T-cell (primary cell): ENCODE measurements at regions not wholly inside any gene's neighbourhood (a gene's known extent, or its start where the extent isn't known, plus 50 kb on each side); places are given as distances from the start of the nearest gene placed in this dataset.
A peak's percentile ranks its signal among the peaks of the same experiment; 100 is the strongest.
"Not testable (repeated sequence)": the region's sequence is repeated elsewhere in the genome, so short reads cannot be mapped to it uniquely, and the experiment has no call there.

Experiments
- ATAC-seq, 4 experiments: fragments of 200-7000 bp in 3 of 4; fragments of 150-1000 bp in 1 of 4; cut with Tn5 transposase; replicated peaks in 1 of 4; 1 replicate in 3 of 4; 2 replicates in 1 of 4; pipeline ENCODE4 v1.10.0; 2021; ENCODE audit warnings: moderate library complexity in 3 of 4, mild to moderate bottlenecking in 2 of 4, moderate number of reproducible peaks in 1 of 4
- CTCF ChIA-PET, 2 donors: fragments of 300-600 bp; sonication (Branson Sonifier 250); formaldehyde crosslinking; loops; one replicate each; lab custom pipeline; 2022; ENCODE audit warnings: antibody characterized with exemption in 2 of 2; lab: Charles Lee
- POLR2A ChIA-PET, 2 donors: fragments of 300-600 bp; sonication (Branson Sonifier 250); formaldehyde crosslinking; loops; one replicate each; lab custom pipeline; 2022; ENCODE audit warnings: antibody characterized with exemption in 2 of 2; lab: Charles Lee
- DNase-seq, 35 experiments: peaks; one replicate each; pipeline versions ENCODE4 v3.0.0 to v3.0.0-alpha.2; 2013 to 2023
- H3K27ac ChIP-seq: one replicate; pipeline ENCODE4 v1.5.1; 2013; ENCODE audit warnings: low read length
- H3K27me3 ChIP-seq, 2 experiments: replicated peaks in 1 of 2; 1 replicate in 1 of 2; 2 replicates in 1 of 2; pipeline versions ENCODE4 v1.6.1 to v1.7.0; 2013; ENCODE audit warnings: low read length in 1 of 2, mixed read lengths in 1 of 2; ENCODE audit not compliant: control insufficient read depth in 2 of 2, insufficient read depth in 2 of 2; ENCODE audit errors: extremely low read depth in 1 of 2
- H3K36me3 ChIP-seq, 2 donors: 1 replicate in 1 of 2; 2 replicates in 1 of 2; pipeline versions ENCODE4 v1.6.1 to v1.7.0; 2013; ENCODE audit warnings: low read length in 1 of 2; ENCODE audit not compliant: control insufficient read depth in 2 of 2, insufficient read depth in 1 of 2; ENCODE audit errors: extremely low read depth in 1 of 2
- H3K4me1 ChIP-seq, 2 experiments: 1 replicate in 1 of 2; 2 replicates in 1 of 2; pipeline versions ENCODE4 v1.6.1 to v1.7.0; 2013; ENCODE audit warnings: low read length in 2 of 2, mixed read lengths in 1 of 2; ENCODE audit not compliant: insufficient read depth in 2 of 2, control insufficient read depth in 1 of 2; ENCODE audit errors: extremely low read depth in 1 of 2
- H3K4me3 ChIP-seq, 2 donors: 1 replicate in 1 of 2; 2 replicates in 1 of 2; pipeline versions ENCODE4 v1.5.1 to v1.7.0; 2013; ENCODE audit warnings: mild to moderate bottlenecking in 2 of 2, low read length in 1 of 2, moderate library complexity in 1 of 2; ENCODE audit not compliant: control insufficient read depth in 1 of 2; ENCODE audit errors: extremely low read depth in 1 of 2
- H3K9me3 ChIP-seq: 2 replicates; pipeline ENCODE4 v1.7.0; 2013
- H3K27ac Mint-ChIP-seq, 2 donors: one replicate each; pipeline ENCODE4 v1.8.0; 2020 to 2021; ENCODE audit warnings: mild to moderate bottlenecking in 2 of 2, mixed read lengths in 2 of 2
- H3K27me3 Mint-ChIP-seq, 2 donors: one replicate each; pipeline ENCODE4 v1.8.0; 2021 to 2022; ENCODE audit warnings: mixed read lengths in 2 of 2
- H3K36me3 Mint-ChIP-seq: one replicate; pipeline ENCODE4 v1.8.0; 2021; ENCODE audit warnings: mixed read lengths
- H3K4me1 Mint-ChIP-seq, 3 donors: one replicate each; pipeline ENCODE4 v1.8.0; 2020 to 2022; ENCODE audit warnings: mixed read lengths in 3 of 3, mild to moderate bottlenecking in 1 of 3
- H3K4me3 Mint-ChIP-seq, 3 donors: one replicate each; pipeline ENCODE4 v1.8.0; 2020 to 2022; ENCODE audit warnings: mild to moderate bottlenecking in 3 of 3, mixed read lengths in 3 of 3, moderate library complexity in 3 of 3
- H3K9me3 Mint-ChIP-seq, 3 donors: one replicate each; pipeline ENCODE4 v1.8.0; 2020 to 2022; ENCODE audit warnings: mixed read lengths in 3 of 3
- WGBS: methylation state at CpG from one replicate; pipeline ENCODE4 v1.1.5; 2013; ENCODE audit warnings: missing lambda C conversion rate; ENCODE audit not compliant: insufficient coverage; 5-methylcytosine and 5-hydroxymethylcytosine counted together

DNA sequence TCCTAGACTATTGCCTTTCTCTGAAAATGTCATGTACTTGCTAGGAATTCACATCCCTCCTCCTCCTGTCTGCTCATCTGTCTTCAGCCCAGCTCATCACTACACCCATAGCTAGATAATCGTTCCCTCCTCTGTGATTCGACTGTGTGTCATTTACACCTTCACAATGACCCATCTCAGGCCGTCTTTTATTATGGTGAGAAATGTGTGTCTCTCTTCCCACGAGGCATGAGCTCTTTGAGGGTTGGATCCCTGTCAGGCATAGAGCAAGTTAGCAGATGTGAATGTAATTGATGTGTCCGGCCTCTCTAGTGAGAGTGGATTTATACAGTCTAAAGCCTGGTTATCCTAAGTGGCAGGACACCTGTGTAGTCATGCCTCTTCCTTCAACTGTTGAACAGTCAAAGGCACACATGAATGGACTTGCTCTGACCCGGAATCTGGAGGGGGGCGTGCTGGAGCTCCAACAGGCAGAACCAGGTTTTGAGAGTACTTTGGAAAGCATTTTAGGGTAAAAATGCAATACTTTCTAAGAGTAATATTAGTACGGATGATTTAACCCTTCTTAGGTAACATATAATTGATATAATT lies 182.1 kb downstream of the UTRN start:
- Mint-ChIP-seq H3K27me3 (no peaks in the 10 kb centered on the region), H3K4me1 (peaks cover 31 to 40% (median 33%) of the 10 kb centered on the region in 3 donors), H3K27ac (peak overlapping the region; percentile 29 to 68), H3K4me3 (no peak overlapping the region), H3K9me3 (no peaks in the 10 kb centered on the region), H3K36me3 (peaks cover 51% of the 10 kb centered on the region)
- DNase-seq (no peak), ATAC-seq (no peak)
- H3K4me3 ChIP-seq: no peak overlapping the region
- ChIA-PET CTCF (interaction anchor here in 1 of 2 donors (0.8 kb wide), 1 partner anchor 13 kb away, joined by 3 read pairs; no protein-coding TSS in a partner anchor), POLR2A (no interaction called here)
- H3K9me3 ChIP-seq: no peaks in the 10 kb centered on the region
- peaks cover 6 to 15% of the 10 kb centered on the region in 2 experiments for H3K4me1 ChIP-seq
- no peaks in the 10 kb centered on the region for H3K27me3 ChIP-seq
- WGBS: no CpG with 5 or more reads among the region's 8 CpGs
- H3K27ac ChIP-seq: no peak overlapping the region
- H3K36me3 ChIP-seq: peaks cover 0 to 55% of the 10 kb centered on the region in 2 donors

DNA sequence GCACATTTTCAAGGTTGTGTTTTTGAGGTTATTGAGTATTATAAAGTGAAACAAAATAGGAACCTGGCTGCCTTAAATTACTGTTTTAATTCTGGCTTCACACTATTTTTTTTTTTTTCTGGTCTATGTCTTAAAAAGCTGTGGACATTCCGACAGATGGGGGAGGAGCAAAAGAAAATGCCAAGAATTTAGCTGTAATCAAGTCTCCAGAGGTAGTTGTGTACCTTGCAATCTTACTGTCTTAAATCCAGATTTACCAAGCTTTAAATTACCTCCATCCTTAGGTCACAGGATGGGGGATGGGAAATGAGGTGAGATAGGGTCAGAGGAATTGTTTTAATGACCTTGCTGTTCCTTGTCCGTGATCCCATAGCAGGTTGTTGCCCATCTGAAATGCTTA lies 182.8 kb downstream of the UTRN start:
- CTCF ChIA-PET: interaction anchor here in 1 of 2 donors (0.6 to 1.0 kb wide), 2 partner anchors 14 to 728 kb away, joined by 3 to 6 read pairs; no protein-coding TSS in a partner anchor
- POLR2A ChIA-PET: interaction anchor here (0.6 to 0.8 kb wide), 2 partner anchors 40 to 122 kb away, joined by 3 to 4 read pairs; no protein-coding TSS in a partner anchor

DNA sequence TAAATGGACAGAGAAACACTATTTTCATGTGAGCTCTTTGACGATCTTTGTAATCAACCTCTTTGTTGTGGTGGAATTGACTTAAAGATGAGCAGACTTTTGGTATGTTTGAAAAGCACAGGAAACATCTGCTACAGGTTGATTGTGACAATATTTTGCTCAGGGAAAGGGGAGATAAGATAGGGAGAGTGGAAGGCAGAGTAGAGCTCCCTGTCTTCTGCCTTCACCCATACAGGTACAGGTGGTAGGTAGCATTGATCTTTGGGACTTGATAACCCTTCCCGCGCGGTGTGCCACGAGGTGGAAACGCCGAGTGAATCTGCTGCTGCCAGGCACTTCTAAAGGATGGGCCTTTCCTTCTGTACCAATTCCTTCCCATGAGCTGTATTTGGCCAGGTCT lies 183.6 kb downstream of the UTRN start:
- H3K27ac Mint-ChIP-seq: peak overlapping the region; percentile 81 to 85
- peak overlapping the region; percentile 25 for H3K27ac ChIP-seq
- H3K36me3 Mint-ChIP-seq: peaks cover 47% of the 10 kb centered on the region
- H3K27me3 ChIP-seq: no peaks in the 10 kb centered on the region
- H3K4me3 Mint-ChIP-seq: peak overlapping the region; percentile 18 to 40 (median 34)
- DNase-seq (peak in 3 of 35 experiments; percentile 2 to 27 (median 6)), ATAC-seq (peak; percentile 43 to 76 (median 58))
- CTCF ChIA-PET: interaction anchor here (0.5 to 1.0 kb wide), 4 partner anchors 13 to 251 kb away, joined by 3 read pairs; no protein-coding TSS in a partner anchor
- no peaks in the 10 kb centered on the region for H3K27me3 Mint-ChIP-seq
- peaks cover 0 to 56% of the 10 kb centered on the region in 2 donors for H3K36me3 ChIP-seq
- peaks cover 6 to 15% of the 10 kb centered on the region in 2 experiments for H3K4me1 ChIP-seq
- H3K4me1 Mint-ChIP-seq: peaks cover 31 to 40% (median 34%) of the 10 kb centered on the region in 3 donors
- no peaks in the 10 kb centered on the region for H3K9me3 Mint-ChIP-seq
- 7% methylated on average over 6 of the region's 7 CpGs for WGBS
- no peak overlapping the region for H3K4me3 ChIP-seq
- POLR2A ChIA-PET: interaction anchor here (0.5 to 0.8 kb wide), 4 partner anchors 39 to 356 kb away, joined by 3 to 4 read pairs (median 4); no protein-coding TSS in a partner anchor
- no peaks in the 10 kb centered on the region for H3K9me3 ChIP-seq

More for the DNA sequence above, 182.8 kb downstream of the UTRN start:
- peak overlapping the region in 1 of 3 donors; percentile 34 for H3K4me3 Mint-ChIP-seq
- ATAC-seq (no peak), DNase-seq (no peak)
- peaks cover 49% of the 10 kb centered on the region for H3K36me3 Mint-ChIP-seq
- Histone ChIP-seq H3K36me3 (peaks cover 0 to 52% of the 10 kb centered on the region in 2 donors), H3K4me1 (peaks cover 6 to 15% of the 10 kb centered on the region in 2 experiments), H3K4me3 (no peak overlapping the region), H3K9me3 (no peaks in the 10 kb centered on the region), H3K27ac (no peak overlapping the region), H3K27me3 (no peaks in the 10 kb centered on the region)
- peaks cover 31 to 40% (median 34%) of the 10 kb centered on the region in 3 donors for H3K4me1 Mint-ChIP-seq
- WGBS: no CpG with 5 or more reads among the region's 2 CpGs
- no peaks in the 10 kb centered on the region for H3K27me3 Mint-ChIP-seq
- H3K9me3 Mint-ChIP-seq: no peaks in the 10 kb centered on the region
- peak overlapping the region; percentile 81 to 87 for H3K27ac Mint-ChIP-seq

DNA sequence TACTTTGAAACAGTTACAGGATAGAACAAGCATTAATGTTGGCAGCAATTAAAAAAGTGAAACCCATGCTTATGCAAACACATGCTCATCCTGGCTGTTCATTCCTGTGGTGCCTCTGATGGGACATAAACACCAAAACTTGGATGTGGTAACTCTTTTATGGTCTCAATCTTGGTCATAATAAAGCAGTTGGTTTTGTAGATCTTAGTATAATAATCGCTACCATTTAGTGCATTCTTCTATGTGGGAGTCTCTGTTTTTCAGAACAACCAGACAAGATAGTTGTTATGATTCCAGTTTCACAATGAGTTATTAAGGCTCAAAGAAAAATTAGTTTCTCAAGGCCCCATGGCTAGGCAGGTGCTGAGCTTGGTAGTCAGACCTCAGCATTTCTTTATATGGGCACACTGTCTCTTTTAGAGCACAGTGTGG lies 184.0 kb downstream of the UTRN start:
- H3K4me3 ChIP-seq: no peak overlapping the region
- H3K36me3 ChIP-seq: peaks cover 0 to 54% of the 10 kb centered on the region in 2 donors
- H3K9me3 ChIP-seq: no peaks in the 10 kb centered on the region
- H3K4me3 Mint-ChIP-seq: peak overlapping the region; percentile 18 to 40 (median 34)
- DNase-seq (no peak), ATAC-seq (peak in 1 of 4 experiments; percentile 31)
- no peaks in the 10 kb centered on the region for H3K27me3 ChIP-seq
- H3K36me3 Mint-ChIP-seq: peaks cover 45% of the 10 kb centered on the region
- ChIA-PET POLR2A (interaction anchor here (0.5 to 0.7 kb wide), 3 partner anchors 75 to 356 kb away, joined by 3 to 4 read pairs (median 3); no protein-coding TSS in a partner anchor), CTCF (interaction anchor here (0.5 to 1.0 kb wide), 4 partner anchors 13 to 251 kb away, joined by 3 read pairs; no protein-coding TSS in a partner anchor)
- H3K27me3 Mint-ChIP-seq: no peaks in the 10 kb centered on the region
- H3K4me1 Mint-ChIP-seq: peaks cover 31 to 37% (median 34%) of the 10 kb centered on the region in 3 donors
- peak overlapping the region; percentile 81 to 85 for H3K27ac Mint-ChIP-seq
- peaks cover 6 to 15% of the 10 kb centered on the region in 2 experiments for H3K4me1 ChIP-seq
- WGBS: no CpG with 5 or more reads among the region's 1 CpG
- peak overlapping the region; percentile 25 for H3K27ac ChIP-seq
- no peaks in the 10 kb centered on the region for H3K9me3 Mint-ChIP-seq

DNA sequence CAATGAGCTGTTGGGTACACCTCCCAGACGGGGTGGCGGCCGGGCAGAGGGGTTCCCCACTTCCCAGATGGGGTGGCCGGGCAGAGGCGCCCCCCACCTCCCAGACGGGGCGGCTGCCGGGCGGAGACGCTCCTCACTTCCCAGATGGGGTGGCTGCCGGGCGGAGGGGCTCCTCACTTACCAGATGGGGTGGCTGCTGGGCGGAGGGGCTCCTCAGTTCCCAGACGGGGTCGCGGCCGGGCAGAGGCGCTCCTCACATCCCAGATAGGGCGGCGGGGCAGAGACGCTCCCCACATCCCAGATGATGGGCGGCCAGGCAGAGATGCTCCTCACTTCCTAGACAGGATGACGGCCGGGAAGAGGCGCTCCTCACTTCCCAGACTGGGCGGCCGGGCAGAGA lies 185.1 kb downstream of the UTRN start:
- 97% methylated on average over 21 of the region's 27 CpGs for WGBS
- DNase-seq, POLR2A ChIA-PET, H3K9me3 ChIP-seq, H3K27me3 Mint-ChIP-seq, H3K9me3 Mint-ChIP-seq, H3K4me3 Mint-ChIP-seq, H3K27ac ChIP-seq, CTCF ChIA-PET, H3K4me3 ChIP-seq, H3K27ac Mint-ChIP-seq, ATAC-seq, H3K27me3 ChIP-seq: not testable (repeated sequence)
- Histone ChIP-seq H3K36me3 (peaks cover 4 to 54% of the 10 kb centered on the region in 2 donors), H3K4me1 (peaks cover 6 to 15% of the 10 kb centered on the region in 2 experiments)
- H3K4me1 Mint-ChIP-seq: peaks cover 31 to 37% (median 35%) of the 10 kb centered on the region in 3 donors
- H3K36me3 Mint-ChIP-seq: peaks cover 48% of the 10 kb centered on the region

DNA sequence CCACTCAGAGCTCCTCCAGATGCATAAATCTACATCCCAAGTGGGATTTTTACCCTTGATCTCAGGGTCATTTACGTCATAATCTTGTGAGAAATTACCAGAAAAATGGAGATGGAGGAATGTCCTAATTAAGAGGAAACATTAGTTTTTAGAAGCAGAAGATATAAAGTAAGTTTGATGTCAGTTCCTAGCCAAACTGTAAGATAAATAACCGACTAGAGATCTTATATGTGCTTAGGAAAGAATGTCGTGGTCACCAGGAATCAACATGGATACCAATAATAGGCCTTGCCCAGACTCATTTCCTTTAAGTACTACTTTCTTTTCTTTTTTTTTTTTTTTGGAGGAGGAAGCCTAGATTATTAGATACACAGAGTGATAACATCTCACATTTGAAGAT lies 186.9 kb downstream of the UTRN start:
- no CpG with 5 or more reads among the region's 3 CpGs for WGBS
- ATAC-seq: no peak
- H3K27me3 Mint-ChIP-seq: no peaks in the 10 kb centered on the region
- Histone ChIP-seq H3K27me3 (no peaks in the 10 kb centered on the region), H3K4me3 (no peak overlapping the region), H3K27ac (no peak overlapping the region), H3K36me3 (peaks cover 4 to 61% of the 10 kb centered on the region in 2 donors), H3K4me1 (peaks cover 6 to 15% of the 10 kb centered on the region in 2 experiments), H3K9me3 (no peaks in the 10 kb centered on the region)
- peaks cover 24 to 32% (median 26%) of the 10 kb centered on the region in 3 donors for H3K4me1 Mint-ChIP-seq
- H3K4me3 Mint-ChIP-seq: no peak overlapping the region
- CTCF ChIA-PET: no interaction called here
- no peak for DNase-seq
- H3K9me3 Mint-ChIP-seq: no peaks in the 10 kb centered on the region
- peaks cover 53% of the 10 kb centered on the region for H3K36me3 Mint-ChIP-seq
- POLR2A ChIA-PET: interaction anchor here (0.5 to 0.7 kb wide), 3 partner anchors 15 to 438 kb away, joined by 3 read pairs; no protein-coding TSS in a partner anchor
- peak overlapping the region; percentile 50 to 53 for H3K27ac Mint-ChIP-seq
